Thymus (tissue), 11 donors: ENCODE measurements at regions not wholly inside any gene's neighbourhood (a gene's known extent, or its start where the extent isn't known, plus 50 kb on each side); places are given as distances from the start of the nearest gene placed in this dataset.

Experiments used
- DNase-seq, 9 donors: peaks; one replicate each; pipeline ENCODE4 v3.0.0-alpha.2; 2013; ENCODE audit warnings: low spot score in 9 of 9, low read depth in 6 of 9, missing footprints in 1 of 9
- H3K27ac ChIP-seq, 2 donors: one replicate each; pipeline ENCODE4 v1.5.1; 2013; ENCODE audit warnings: control low read depth in 1 of 2, low read depth in 1 of 2, low read length in 1 of 2, mild to moderate bottlenecking in 1 of 2, moderate library complexity in 1 of 2
- H3K27me3 ChIP-seq, 2 donors: one replicate each; pipeline ENCODE4 v1.5.1; 2013; ENCODE audit warnings: low read length in 1 of 2; ENCODE audit not compliant: control insufficient read depth in 2 of 2, insufficient read depth in 1 of 2
- H3K36me3 ChIP-seq, 2 donors: one replicate each; pipeline ENCODE4 v1.5.1; 2013; ENCODE audit warnings: low read length in 1 of 2, mild to moderate bottlenecking in 1 of 2, moderate library complexity in 1 of 2; ENCODE audit not compliant: control insufficient read depth in 2 of 2, insufficient read depth in 2 of 2
- H3K4me1 ChIP-seq, 2 donors: one replicate each; pipeline ENCODE4 v1.5.1; 2013; ENCODE audit warnings: low read length in 2 of 2; ENCODE audit not compliant: control insufficient read depth in 2 of 2, insufficient read depth in 2 of 2
- H3K4me3 ChIP-seq, 2 donors: one replicate each; pipeline ENCODE4 v1.5.1; 2013; ENCODE audit warnings: low read length in 2 of 2, control low read depth in 1 of 2, mild to moderate bottlenecking in 1 of 2
- H3K9me3 ChIP-seq, 2 donors: one replicate each; pipeline ENCODE4 v1.5.1; 2013; ENCODE audit warnings: low read length in 1 of 2, mild to moderate bottlenecking in 1 of 2; ENCODE audit not compliant: control insufficient read depth in 2 of 2, insufficient read depth in 1 of 2
- WGBS: extraction: QIAGEN DNeasy Blood & Tissue Kit; methylation state at CpG from one replicate; pipeline ENCODE4 v1.1.7; 2013; 5-methylcytosine and 5-hydroxymethylcytosine counted together
- donor health status: healthy.

- Histone ChIP-seq H3K36me3 (no peaks in the 10 kb centered on the region), H3K4me3 (no peak overlapping the region), H3K9me3 (no peaks in the 10 kb centered on the region), H3K27ac (no peak overlapping the region), H3K4me1 (no peaks in the 10 kb centered on the region), H3K27me3 (no peaks in the 10 kb centered on the region)
- DNase-seq: no peak
- 83% methylated on average over 6 of the region's 6 CpGs for WGBS
These were observed 1019.0 kb downstream of the CDH18 start for GRCh38 chr5:18968966-18969365.

- Histone ChIP-seq H3K4me3 (no peak overlapping the region), H3K4me1 (no peaks in the 10 kb centered on the region)
These were observed 1018.0 kb downstream of the CDH18 start for GRCh38 chr5:18970000-18970399.

DNA sequence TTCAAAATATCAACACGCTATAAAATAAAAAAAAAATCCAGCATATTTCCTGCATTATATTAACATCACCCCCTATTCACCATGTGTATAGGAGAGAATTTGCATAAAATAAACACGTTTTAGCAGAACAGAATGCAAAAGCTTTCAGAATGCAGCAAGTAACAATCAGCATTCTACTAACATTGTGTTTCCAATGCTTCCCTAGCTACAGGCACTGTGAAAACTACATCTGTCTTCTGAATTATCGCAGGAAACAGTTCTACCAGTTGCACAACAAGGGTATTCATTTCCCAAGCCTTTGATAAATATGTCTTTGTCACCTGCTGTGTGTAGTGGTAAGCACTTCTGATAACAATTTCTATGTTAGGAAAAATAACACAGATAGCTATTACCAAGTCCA lies 1015.8 kb downstream of the CDH18 start:
- no peak overlapping the region for H3K27ac ChIP-seq
- H3K4me3 ChIP-seq: no peak overlapping the region
- 75% methylated on average over 3 of the region's 3 CpGs for WGBS
- no peaks in the 10 kb centered on the region for H3K4me1 ChIP-seq
- DNase-seq: no peak
- no peaks in the 10 kb centered on the region for H3K9me3 ChIP-seq
- H3K36me3 ChIP-seq: no peaks in the 10 kb centered on the region
- H3K27me3 ChIP-seq: no peaks in the 10 kb centered on the region

More at GRCh38 chr5:18970000-18970399, 1018.0 kb downstream of the CDH18 start:
- no peaks in the 10 kb centered on the region for H3K27me3 ChIP-seq
- no peaks in the 10 kb centered on the region for H3K9me3 ChIP-seq
- no peak for DNase-seq
- H3K27ac ChIP-seq: no peak overlapping the region
- H3K36me3 ChIP-seq: no peaks in the 10 kb centered on the region
- 92% methylated on average over 5 of the region's 5 CpGs for WGBS

DNA sequence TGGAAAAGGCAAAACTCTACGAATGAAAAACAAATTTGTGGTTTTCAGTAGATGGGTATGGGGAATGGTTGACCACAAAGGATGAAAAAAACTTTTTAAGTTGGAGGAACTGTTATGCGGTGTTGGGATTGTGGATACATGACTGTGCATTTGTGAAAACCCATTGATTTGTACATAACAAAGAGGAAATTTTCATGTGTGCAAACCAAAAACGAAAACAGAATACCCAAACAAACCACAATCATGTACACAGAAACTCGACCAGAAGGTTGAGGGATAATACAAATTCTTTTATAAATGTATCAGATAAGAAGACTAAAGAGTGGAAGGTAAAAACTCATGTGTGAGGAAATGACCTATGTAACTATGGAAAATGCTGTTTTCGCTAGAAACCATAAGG lies 1012.4 kb downstream of the CDH18 start:
- Histone ChIP-seq H3K4me1 (no peaks in the 10 kb centered on the region), H3K4me3 (no peak overlapping the region), H3K27ac (no peak overlapping the region), H3K9me3 (no peaks in the 10 kb centered on the region), H3K27me3 (no peaks in the 10 kb centered on the region), H3K36me3 (no peaks in the 10 kb centered on the region)
- 51% methylated on average over 5 of the region's 5 CpGs for WGBS
- no peak for DNase-seq

GRCh38 chr5:18977880-18978279 lies 1010.1 kb downstream of the CDH18 start:
- WGBS: 96% methylated on average over 1 of the region's 1 CpG
- no peak for DNase-seq
- Histone ChIP-seq H3K36me3 (no peaks in the 10 kb centered on the region), H3K9me3 (no peaks in the 10 kb centered on the region), H3K27me3 (no peaks in the 10 kb centered on the region), H3K4me1 (no peaks in the 10 kb centered on the region), H3K4me3 (no peak overlapping the region), H3K27ac (no peak overlapping the region)

GRCh38 chr5:18984559-18985080 lies 1003.4 kb downstream of the CDH18 start:
- H3K27me3 ChIP-seq: no peaks in the 10 kb centered on the region
- H3K4me1 ChIP-seq: no peaks in the 10 kb centered on the region
- no peaks in the 10 kb centered on the region for H3K36me3 ChIP-seq
- no peak overlapping the region for H3K4me3 ChIP-seq
- DNase-seq: no peak
- no peak overlapping the region for H3K27ac ChIP-seq
- no peaks in the 10 kb centered on the region for H3K9me3 ChIP-seq
- WGBS: 87% methylated on average over 6 of the region's 6 CpGs

DNA sequence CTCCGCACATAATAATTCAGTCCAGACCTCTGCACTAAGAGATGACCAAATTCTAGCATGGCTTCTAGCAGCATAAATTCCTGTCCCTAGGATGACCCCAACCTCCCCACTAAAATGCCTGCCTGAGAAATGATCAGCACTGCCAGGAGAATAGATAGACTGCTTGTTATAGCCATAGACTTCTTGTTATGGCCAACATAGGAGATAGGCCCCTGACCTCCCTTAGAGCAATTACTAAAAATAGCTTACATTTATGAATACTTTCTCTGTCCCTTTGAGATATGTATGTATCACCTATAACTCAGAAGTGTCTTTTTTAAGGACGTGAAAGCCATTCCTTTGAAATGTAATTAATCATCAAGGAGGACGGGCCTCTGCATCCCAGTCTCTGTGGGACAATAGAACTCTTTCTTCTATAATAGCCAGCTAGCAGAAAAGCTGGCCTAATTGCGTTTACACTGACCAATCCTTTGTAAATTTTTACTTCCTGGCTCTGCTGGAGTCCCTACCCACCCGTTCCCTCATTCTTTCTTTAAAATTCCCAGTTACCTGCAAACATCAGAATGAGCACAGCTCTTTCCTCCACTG lies 1002.7 kb downstream of the CDH18 start:
- no peak overlapping the region for H3K27ac ChIP-seq
- no peaks in the 10 kb centered on the region for H3K27me3 ChIP-seq
- no peaks in the 10 kb centered on the region for H3K36me3 ChIP-seq
- 90% methylated on average over 5 of the region's 5 CpGs for whole genome bisulfite sequencing
- no peak for DNase-seq
- no peaks in the 10 kb centered on the region for H3K9me3 ChIP-seq
- H3K4me3 ChIP-seq: no peak overlapping the region
- H3K4me1 ChIP-seq: no peaks in the 10 kb centered on the region

GRCh38 chr5:18987101-18987500 lies 1000.9 kb downstream of the CDH18 start:
- no peak overlapping the region for H3K4me3 ChIP-seq
- H3K36me3 ChIP-seq: no peaks in the 10 kb centered on the region
- no peak overlapping the region for H3K27ac ChIP-seq
- H3K4me1 ChIP-seq: no peaks in the 10 kb centered on the region
- no peaks in the 10 kb centered on the region for H3K27me3 ChIP-seq
- H3K9me3 ChIP-seq: no peaks in the 10 kb centered on the region
- 93% methylated on average over 1 of the region's 1 CpG for WGBS
- DNase-seq: no peak

GRCh38 chr5:18990852-18991251 lies 997.1 kb downstream of the CDH18 start:
- H3K9me3 ChIP-seq: no peaks in the 10 kb centered on the region
- no peak overlapping the region for H3K27ac ChIP-seq
- no peaks in the 10 kb centered on the region for H3K27me3 ChIP-seq
- DNase-seq: no peak
- H3K4me1 ChIP-seq: no peaks in the 10 kb centered on the region
- no peaks in the 10 kb centered on the region for H3K36me3 ChIP-seq
- WGBS: 66% methylated on average over 1 of the region's 1 CpG
- H3K4me3 ChIP-seq: no peak overlapping the region
